Islet precursor cell (in vitro differentiated cells): ENCODE measurements at regions not wholly inside any gene's neighbourhood (a gene's known extent, or its start where the extent isn't known, plus 50 kb on each side); places are given as distances from the start of the nearest gene placed in this dataset.

Experiments
- DNase-seq: peaks from one replicate; pipeline ENCODE4 v3.0.0-alpha.2; 2018

GRCh38 chr5:145499483-145499882 lies 335.7 kb downstream of the PRELID2 start:
- peak; percentile 77 for DNase-seq

GRCh38 chr5:145497052-145497451 lies 338.1 kb downstream of the PRELID2 start:
- no peak for DNase-seq

- peak; percentile 71 for DNase-seq
Measured at GRCh38 chr5:145495741-145496140, 339.4 kb downstream of the PRELID2 start.

- DNase-seq = no peak
Measured at GRCh38 chr5:145495196-145495595, 339.9 kb downstream of the PRELID2 start.

GRCh38 chr5:145493435-145493834 lies 341.7 kb downstream of the PRELID2 start:
- DNase-seq = no peak

GRCh38 chr5:145489516-145489915 lies 345.6 kb downstream of the PRELID2 start:
- no peak for DNase-seq

- DNase-seq = no peak
Measured at GRCh38 chr5:145484158-145484557, 351.0 kb downstream of the PRELID2 start.

GRCh38 chr5:145483212-145483611 lies 351.9 kb downstream of the PRELID2 start:
- peak; percentile 82 for DNase-seq

- DNase-seq = no peak
Measured at GRCh38 chr5:145479857-145480256, 355.3 kb downstream of the PRELID2 start.

GRCh38 chr5:145479271-145479670 lies 355.9 kb downstream of the PRELID2 start:
- DNase-seq = peak; percentile 88

GRCh38 chr5:145478651-145479050 lies 356.5 kb downstream of the PRELID2 start:
- no peak for DNase-seq

- no peak for DNase-seq
Measured at GRCh38 chr5:145473042-145473642, 362.0 kb downstream of the PRELID2 start.

- no peak for DNase-seq
Measured at GRCh38 chr5:145471831-145472612, 363.1 kb downstream of the PRELID2 start.

- no peak for DNase-seq
Measured at GRCh38 chr5:145471026-145471425, 364.1 kb downstream of the PRELID2 start.

- no peak for DNase-seq
Measured at GRCh38 chr5:145470396-145470979, 364.7 kb downstream of the PRELID2 start.

GRCh38 chr5:145467446-145467845 lies 367.7 kb downstream of the PRELID2 start:
- no peak for DNase-seq

- no peak for DNase-seq
Measured at GRCh38 chr5:145466533-145466932, 368.6 kb downstream of the PRELID2 start.

- DNase-seq = no peak
Measured at GRCh38 chr5:145465474-145466263, 369.5 kb downstream of the PRELID2 start.

GRCh38 chr5:145464171-145464570 lies 371.0 kb downstream of the PRELID2 start:
- DNase-seq = no peak

GRCh38 chr5:145463634-145464033 lies 371.5 kb downstream of the PRELID2 start:
- no peak for DNase-seq

- DNase-seq = no peak
Measured at GRCh38 chr5:145462525-145462924, 372.6 kb downstream of the PRELID2 start.

GRCh38 chr5:145450286-145450885 lies 384.8 kb downstream of the PRELID2 start:
- no peak for DNase-seq

GRCh38 chr5:145449794-145450193 lies 385.3 kb downstream of the PRELID2 start:
- DNase-seq = no peak
